Stimulated activated CD4-positive, alpha-beta T cell treated with anti-CD3 and anti-CD28 coated beads, Interleukin-2, amount 100 ng/mL, for 48 hours (primary cell): ENCODE measurements at regions not wholly inside any gene's neighbourhood (a gene's known extent, or its start where the extent isn't known, plus 50 kb on each side); places are given as distances from the start of the nearest gene placed in this dataset.

Source experiments
- DNase-seq, 2 donors: peaks; one replicate each; pipeline ENCODE4 v3.0.0-alpha.2; 2020

GRCh38 chr4:57550198-57550597, 440.0 kb upstream of the IGFBP7 start:
- DNase-seq = no peak

GRCh38 chr4:57548856-57549255, 438.7 kb upstream of the IGFBP7 start:
- no peak for DNase-seq

DNA sequence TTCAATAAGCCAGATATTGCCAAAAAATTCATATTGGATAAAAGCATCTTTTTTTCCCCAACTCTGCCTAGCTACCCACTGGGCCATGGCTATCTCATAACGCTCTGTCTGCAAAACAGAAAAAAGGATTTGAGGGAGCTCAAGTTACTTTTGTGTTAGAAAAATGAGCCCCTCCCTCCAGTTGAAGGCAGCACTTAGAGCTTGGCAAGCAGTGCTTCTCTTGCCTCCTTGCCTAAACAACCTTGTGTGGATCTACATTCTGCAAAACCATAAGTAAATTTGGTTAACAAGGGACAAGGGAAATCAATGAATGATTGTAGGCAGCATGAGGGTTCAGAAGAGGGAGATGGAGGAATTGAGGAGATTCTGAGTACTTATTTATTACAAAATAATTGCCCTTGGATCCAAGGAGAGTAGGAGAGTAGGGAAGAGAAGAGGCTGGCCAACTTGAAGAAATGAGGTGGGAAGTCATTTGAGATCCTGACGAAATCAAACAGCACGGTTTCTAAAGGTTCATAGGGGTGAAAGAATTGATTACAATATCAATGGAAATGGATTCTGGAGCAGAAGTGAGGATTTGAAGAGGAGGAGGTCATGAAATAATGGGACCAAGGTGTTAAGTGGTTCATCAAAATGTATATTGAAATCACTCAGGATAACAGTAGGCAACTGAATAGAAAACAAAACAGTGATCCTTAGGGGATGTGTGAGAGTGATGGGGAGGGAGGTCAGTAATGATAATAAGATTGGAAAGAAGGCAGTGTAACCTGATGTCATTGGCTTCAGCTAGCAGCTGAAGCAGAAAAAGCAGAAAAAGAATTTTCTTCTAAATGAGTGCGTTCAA, 434.8 kb upstream of the IGFBP7 start:
- DNase-seq = no peak

DNA sequence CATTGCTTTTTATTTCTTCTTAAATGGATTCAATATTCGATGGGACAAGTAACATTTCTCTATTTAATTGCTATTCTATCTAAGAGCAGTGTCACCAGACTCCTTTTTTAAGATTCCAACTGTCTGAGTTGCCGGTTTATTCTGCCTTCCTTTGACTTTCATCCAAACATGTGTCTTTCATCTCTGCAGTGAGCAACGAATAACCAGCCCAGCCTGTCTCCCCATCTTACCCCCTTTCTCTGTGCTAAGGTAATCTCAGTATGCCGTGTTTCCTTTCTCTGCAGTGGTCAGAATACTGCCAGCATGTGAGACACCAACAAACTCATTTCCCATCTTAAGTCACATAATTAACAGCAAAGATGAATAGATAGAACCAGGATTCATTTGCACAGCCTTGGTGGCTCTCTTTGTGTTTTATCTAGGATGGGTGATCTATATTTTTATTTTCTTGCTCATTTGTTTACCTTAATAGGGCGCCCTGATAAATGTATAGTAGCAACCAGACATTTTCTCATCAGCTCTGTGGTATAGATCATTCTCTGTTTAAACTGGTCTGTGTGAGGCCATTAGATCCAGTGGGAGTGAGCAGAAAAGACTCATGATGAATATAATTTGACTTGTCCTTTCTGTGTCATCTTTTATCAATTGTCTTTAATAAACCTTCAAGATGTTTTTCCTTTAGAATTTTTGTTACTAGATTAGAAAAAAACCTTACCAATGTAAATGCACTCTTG, 394.8 kb upstream of the IGFBP7 start:
- no peak for DNase-seq

DNA sequence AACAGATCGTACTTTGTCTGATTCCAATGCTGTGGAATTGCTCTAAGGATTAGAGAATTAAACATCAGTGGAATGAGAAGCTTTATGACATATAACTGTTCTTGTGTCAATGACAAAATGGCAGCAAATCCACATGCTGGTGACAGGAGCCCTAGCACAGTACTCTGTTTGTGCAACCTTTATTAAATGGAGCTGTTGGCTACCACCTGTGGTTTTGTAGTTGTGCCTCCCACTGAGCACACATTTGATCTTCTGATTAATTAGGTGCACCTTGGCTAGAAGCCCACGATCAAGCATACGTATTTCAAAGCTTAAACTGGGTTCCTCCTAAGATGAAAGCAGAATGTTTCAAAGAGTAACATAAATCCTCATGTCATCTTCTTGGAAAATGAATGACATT, 394.0 kb upstream of the IGFBP7 start:
- no peak for DNase-seq

DNA sequence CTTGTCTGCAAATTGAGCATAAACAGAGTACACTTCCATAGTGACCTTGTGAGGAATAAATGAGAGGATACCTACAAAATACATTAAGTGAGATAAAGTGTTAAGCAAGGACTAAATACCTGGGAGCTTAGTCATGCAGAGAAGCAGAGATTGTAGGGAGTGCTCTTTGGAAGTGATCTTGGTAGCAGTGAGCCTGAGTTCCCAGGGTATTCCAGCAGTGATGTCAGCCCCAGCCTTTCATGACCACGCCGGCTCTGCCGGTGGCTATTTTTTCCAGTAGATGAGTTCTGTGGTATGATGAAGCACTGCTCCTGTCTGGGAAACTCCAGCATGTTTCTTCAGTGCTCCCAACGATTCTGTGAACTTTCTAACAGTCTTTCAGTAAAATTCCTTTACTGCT, 391.5 kb upstream of the IGFBP7 start:
- DNase-seq = no peak

GRCh38 chr4:57499786-57500185, 389.6 kb upstream of the IGFBP7 start:
- DNase-seq = no peak

DNA sequence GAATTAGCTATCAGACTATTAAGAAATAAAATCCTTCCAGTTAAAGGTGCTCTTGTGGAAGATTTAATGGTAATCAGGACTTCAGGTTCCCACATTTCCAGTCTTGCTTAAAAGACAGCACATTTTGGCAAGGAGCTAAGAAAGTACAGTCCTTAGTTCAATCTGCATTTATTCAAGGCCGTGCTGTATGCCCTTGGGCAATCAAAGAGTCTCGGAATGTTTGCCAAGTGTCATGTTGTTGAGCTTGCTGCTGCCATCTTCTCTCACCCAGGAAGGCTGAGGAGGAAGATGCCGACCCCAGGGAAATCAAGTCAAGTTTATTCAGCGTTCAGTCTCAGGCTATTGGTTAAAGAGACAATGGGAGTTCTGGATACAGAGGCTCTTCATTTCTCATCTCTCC, 388.1 kb upstream of the IGFBP7 start:
- DNase-seq = no peak

GRCh38 chr4:57496697-57497471, 386.7 kb upstream of the IGFBP7 start:
- no peak for DNase-seq

- DNase-seq = no peak
Measured at GRCh38 chr4:57494821-57495220, 384.6 kb upstream of the IGFBP7 start.

- DNase-seq = no peak
Measured at GRCh38 chr4:57492251-57492878, 382.2 kb upstream of the IGFBP7 start.

DNA sequence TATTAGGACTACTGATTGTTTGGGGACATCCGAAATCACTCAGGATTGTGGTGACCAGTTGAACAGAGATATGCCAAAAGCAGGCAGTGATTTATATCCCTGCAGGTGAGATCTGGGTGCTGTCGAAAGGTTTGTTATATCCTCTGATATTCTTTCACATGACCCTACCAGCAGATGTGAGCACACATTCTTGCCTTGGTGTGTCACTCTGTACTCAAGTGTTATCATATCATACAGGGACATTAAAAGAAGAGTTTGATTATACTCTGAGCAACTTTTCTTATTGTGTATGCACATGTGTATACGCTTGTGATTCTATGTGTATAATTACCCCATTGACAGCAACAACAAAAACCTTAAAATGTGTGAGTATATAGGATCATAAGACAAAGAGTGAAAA, 381.2 kb upstream of the IGFBP7 start:
- no peak for DNase-seq

DNA sequence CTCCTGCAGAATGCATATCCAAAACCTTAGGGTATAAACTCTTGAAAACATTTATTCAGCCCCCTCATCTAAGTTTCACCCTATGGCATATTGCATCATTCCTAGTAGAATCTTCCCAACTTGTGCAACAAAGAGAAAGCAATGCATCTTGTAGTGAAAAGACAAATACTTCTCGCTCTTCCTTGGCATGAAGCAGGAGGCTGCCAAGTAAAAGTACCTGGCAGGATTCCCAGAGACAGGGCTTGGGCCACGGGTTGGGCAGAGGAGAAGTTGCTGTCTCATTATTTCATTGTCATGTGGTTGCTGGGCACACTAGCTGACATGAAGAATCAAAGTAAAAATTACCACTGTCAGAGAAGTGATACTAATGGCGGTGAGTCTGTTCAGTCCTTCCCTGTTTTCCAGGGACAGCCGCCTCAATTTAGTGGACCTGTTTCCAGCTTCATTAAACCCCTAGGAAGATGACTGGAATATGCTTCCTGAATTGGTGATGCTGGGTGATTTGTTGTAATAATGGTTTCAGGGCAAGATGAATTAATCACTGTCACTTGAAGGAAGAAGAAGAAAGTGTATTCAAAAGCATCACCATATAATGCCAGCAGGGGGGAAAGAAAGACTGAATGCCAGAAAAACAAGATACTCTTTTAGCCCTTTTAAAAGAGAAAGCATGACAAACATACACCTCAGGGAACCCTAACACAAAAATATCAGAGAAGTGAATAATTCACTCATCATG, 380.5 kb upstream of the IGFBP7 start:
- DNase-seq = no peak

DNA sequence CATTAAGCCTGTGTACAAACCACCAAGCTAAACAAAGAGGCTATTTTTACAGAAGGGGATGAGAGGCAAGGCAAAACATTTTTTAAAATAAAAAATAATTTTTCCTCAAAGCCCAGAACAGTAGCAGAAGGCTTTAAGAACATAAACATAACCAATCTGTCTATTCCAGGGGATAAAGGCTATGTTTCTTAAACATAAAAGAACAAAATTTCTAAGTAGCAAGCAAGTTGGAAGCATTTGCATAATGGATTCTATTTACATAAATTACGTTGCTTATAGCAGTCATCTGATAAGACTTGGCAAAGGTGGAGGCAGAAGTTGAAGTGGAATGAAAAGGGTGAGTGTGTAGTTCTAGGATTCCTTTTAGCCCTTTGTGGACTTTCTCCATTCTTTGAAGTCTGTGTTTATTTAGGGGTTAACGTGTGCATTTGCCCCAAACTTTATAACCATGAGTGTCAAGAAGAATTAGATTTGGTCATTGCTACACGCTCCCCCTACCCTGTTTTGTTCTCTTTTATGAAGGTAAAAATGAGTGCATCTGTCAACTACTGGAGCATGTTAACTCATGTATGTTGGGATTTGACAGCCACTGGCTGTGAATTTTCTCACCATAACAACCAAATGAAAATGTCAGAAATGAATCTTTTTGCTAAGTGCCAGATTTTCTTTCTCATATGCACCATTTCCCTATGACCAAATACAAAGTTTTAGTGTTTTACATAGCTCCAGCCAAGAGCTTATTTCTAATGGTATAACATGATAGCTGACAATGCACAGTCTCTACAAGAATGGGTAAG, 378.4 kb upstream of the IGFBP7 start:
- no peak for DNase-seq

DNA sequence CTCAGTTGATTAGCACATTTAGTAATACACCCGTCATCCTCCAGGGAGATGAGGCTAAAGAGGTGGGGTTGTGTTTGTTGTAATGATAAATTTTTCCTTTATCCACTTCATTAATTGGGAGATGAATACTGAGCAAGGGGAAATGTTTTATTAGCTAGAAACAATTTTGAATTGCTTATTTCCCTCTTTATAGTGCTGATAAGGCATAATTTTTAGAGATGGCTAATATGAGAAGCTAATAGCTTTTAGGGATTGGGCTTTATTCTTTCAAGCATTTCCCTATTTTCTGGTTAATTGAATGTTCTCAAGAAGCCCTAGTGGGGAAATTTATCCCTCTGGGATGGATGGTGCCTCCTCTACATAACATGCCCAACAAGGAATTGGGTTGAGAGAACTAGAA, 365.2 kb upstream of the IGFBP7 start:
- DNase-seq = no peak

DNA sequence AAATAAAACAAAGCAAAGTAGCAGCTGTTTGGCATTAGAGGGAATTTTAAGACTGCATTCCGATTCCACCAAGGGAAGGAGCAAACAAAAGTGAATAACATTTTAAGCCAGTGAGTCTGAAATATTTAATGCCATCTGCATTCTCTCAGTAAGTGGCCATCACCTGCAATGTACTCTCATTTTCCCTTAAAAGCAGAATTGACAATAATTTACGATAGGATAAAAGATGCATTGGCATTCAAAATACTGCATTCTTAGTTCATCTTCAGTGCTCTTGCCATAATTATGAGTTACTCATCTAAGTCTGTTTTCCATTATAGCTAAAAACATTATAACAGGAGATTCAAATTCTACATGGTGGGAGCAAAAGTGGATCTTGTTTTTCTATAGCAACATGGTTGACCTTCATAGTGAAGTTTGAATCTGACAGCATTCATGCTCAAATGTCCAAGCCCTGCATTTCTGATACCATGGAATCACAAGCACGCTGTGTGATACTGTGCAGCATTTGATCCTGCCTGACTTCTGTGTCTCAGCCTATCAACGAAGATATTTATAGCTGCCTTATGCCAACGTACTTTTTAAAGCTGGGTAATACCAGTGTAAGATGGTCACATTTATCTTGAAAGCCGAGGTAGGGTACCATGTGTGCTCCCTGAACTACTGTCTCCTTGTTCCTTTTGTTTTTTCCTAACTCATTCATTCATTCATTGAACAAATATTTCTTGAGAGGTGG, 355.3 kb upstream of the IGFBP7 start:
- no peak for DNase-seq

- no peak for DNase-seq
Measured at GRCh38 chr4:57462843-57463242, 352.7 kb upstream of the IGFBP7 start.

GRCh38 chr4:57460967-57461366, 350.8 kb upstream of the IGFBP7 start:
- no peak for DNase-seq

GRCh38 chr4:57448901-57449300, 338.7 kb upstream of the IGFBP7 start:
- no peak for DNase-seq

- DNase-seq = no peak
Measured at GRCh38 chr4:57448452-57448851, 338.3 kb upstream of the IGFBP7 start.

DNA sequence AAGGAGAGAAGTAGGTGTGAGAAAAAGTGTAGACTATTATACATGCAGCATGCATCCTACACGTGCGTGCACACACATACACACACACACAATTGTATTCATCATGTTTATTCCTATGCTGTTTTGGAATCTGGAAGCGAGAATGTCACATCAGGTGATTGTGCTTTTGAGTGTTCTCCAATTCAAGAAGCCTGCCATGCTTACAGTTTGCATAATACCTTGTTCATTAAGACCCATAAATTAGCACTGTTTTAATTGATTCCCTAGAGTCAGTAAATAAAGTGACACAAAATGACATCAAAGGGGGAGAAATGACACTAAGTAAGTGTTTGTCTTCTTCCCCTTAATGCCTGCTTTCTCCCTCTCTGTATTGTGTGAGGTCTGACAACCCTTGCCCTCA, 336.1 kb upstream of the IGFBP7 start:
- DNase-seq = no peak
